Right hindlimb (tissue), 1 donor: ENCODE measurements at regions not wholly inside any gene's neighbourhood (a gene's known extent, or its start where the extent isn't known, plus 50 kb on each side); places are given as distances from the start of the nearest gene placed in this dataset.

ENCODE experiments used
- DNase-seq: peaks from one replicate; pipeline ENCODE4 v3.0.0-alpha.2; 2018

DNA sequence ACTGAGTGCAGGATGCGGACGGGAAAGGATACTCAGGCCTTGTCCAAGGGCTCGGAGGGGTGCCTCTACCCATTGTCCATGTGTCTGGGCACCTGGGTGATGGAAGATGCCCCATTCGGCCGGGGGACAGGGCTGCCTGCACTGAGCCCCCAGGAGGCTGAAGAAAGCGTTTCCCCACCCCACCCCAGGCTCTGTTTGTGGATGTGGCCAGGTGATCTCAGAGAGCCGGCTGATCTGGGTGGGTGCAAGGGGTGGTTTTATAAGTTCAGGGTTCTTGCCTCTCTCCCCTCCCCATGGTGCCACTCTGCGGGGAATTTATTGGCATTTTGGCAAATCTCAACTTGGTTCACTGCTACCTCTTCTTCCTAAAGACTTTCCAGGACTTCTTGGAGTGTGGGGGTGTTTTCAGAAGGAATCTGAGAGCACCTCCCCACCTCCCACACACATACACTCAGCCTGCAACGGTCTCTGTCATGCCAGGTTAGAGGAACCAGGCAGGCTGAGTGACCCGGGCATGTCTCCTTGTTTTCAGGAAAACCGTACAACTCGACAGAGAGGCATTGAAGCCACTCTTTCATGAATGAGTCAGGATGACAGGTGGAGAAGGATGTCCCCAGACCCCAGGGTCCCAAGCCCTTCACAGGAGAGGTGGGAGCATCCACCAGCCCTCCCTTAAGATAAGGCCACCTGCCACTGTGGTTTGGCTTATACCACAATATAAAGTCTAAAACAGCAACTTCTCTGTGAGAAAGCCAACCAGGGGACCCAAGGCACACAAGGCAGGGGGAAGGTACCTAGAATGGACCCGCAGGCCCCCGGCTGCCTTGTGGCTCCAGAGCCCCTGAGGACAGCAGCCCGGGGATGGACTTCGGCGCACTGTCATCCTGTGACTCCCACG lies 174.9 kb downstream of the ETS2 start:
- DNase-seq, result no peak

DNA sequence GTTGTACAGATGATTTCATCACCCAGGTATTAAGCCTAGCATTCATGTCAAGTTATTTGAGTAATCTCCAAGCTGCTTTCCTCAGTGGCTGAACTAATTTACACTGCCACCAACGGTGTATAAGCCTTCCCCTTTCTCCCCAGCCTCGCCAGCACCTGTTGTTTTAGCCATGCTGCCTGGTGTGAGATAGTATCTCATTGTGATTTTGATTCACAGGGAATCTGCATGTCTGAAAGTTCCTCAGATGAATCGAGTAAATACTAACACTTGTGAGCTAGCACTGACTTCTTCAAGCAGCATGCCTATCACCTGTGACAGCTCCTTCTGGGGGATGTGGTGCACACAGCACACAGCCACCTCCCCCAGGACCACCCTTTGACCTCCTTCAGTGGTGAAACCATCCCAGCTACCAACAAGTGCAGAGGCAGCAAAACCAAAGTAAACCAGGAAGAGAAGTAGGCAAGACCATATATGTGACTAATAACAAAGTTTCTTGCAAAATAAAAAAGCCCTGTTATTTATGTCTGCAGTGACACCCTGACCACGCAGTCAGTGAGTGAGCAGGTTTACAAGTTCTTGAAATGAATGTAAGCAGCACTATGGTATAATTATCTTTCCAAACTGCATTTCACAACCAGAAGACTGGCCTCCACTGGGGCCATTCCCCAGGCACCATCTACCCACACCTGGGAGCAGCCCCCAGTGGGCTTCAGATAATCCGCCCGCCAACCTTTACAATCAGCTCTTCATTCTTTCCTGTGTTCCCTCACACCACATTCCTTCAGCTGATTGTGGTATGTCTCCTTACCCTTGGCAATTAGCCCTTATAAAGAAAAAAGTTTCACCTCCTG lies 173.8 kb downstream of the ETS2 start:
- DNase-seq, result no peak

DNA sequence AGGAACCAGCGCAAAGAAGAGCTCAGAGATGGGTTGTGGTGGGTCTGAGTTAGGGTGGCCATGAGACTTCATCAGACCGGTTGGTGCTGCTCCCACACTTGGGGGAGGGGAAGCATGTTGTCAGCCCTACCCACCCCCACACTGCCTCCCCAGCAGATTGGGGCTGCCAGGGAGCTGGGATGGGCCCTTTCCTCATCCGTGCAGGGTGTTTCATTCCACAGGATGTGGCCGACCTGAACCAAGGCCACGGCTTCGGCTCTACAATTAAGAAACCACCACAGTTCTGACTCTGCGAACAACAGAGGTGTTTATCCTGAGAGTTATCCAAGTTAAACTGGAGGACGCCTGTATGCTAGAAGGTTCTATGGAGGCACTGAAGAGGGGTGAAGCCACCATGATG lies 171.2 kb downstream of the ETS2 start:
- no peak for DNase-seq

DNA sequence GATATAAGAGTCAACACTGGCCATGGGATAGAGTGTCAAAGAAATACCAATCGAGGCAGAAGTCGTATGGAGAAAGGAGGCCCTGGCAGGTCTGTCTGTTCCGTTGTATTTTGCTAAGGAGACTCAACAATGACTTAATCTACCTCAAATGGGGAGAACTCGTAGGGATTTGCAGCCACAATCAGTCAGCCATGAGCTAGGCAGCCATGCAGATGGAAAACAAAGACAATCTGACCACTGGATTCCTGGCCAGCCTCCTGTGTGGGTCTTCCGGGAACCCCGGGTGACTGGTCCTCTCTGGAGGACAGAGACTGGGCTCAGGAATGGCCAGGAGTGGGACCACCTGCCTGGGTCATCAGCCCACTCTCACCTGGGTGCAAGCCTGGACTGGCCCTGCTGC lies 167.8 kb downstream of the ETS2 start:
- DNase-seq, result no peak

DNA sequence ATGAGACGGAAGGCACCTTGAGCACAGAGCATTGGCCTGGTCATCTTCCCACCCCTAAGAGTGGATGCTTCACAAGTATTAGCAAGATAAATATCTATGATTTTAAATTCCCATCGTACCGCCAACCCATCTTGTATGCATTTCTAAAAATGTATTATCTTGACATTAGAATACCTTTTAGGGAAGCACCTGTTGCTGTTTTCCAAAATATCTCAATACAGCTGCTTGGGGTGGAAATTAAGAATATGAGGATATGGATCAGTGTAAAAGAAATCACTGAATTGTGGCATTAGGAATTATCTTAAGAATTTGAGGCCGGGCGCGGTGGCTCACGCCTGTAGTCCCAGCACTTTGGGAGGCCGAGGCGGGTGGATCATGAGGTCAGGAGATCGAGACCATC lies 166.3 kb downstream of the ETS2 start:
- DNase-seq, result no peak

DNA sequence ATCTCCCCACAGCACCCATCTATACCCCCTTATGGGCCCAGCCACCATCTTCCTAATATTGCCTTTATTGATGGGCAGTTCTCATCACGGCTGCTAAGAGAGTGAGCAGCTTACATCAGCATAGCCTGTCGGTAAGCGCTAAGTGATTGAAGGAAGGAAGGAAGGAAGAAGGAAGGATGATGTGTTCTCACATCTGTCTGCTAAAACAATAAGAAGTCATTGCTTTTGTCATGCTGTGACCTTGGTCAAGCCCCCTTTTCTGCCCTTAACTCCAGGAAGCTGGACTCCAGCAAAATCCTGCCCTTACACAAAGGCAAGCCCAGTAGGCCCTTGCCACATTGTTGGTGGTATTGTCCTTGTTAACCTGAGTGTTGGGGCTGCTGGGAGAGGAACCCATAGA lies 165.0 kb downstream of the ETS2 start:
- no peak for DNase-seq

DNA sequence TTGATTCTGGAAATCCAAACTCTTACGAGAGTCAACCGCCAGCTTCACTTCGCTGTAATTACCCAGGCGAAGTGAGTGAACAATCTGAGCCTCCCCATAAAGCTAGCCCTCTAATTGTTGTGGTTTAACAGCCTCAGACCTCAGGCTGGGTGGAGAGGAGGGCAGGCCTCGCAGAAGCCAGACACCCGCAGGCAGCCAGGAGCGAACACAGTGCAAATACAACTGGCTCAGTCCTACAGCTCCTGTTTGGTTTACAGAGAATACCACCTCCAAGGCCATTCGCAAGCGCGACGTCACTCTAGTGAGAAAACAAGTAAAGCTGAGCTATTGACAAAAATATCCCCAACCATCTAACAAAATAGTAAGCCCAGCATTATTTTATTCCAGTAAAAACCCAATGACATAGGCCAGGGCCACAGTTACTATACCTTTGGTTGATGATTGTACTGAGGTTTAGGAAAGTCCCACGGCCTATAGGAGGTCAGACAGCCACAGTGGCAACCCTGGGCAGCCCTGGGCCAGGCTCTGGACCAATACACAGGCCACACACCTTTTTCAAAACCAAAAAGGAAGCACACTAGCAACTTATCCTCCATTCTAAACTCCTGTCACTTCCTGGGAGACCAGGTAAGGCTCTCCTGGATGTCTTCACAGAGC lies 163.3 kb downstream of the ETS2 start:
- DNase-seq, result no peak

DNA sequence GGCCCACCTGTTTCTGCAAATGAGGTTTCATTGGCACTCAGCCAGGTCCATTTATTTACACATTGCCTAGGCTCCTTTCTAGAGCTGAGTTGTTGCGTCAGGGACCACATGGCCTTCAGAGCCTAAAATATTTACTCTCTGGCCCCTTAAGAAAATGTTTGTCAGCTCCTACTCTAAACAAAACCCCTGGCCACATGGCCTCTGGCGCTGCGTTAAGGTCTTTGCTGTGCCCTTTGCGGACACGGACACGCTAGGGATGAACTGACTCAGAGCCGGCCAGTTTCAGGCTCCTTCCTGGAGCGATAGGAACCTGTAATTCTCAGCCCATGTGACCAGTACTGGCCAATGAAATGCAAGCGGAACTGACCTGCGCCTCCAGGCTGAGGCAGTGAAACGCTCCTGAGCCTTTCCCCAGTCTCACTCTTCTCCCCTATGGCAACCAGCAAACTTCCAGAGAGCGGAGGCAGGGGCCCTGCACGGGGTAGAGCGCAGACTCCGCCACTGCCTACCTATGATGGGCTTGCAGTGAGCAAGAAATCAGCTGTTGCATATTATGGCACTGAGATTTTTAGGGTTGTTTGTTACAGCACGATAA lies 160.3 kb downstream of the ETS2 start:
- DNase-seq, result peak; percentile 30

DNA sequence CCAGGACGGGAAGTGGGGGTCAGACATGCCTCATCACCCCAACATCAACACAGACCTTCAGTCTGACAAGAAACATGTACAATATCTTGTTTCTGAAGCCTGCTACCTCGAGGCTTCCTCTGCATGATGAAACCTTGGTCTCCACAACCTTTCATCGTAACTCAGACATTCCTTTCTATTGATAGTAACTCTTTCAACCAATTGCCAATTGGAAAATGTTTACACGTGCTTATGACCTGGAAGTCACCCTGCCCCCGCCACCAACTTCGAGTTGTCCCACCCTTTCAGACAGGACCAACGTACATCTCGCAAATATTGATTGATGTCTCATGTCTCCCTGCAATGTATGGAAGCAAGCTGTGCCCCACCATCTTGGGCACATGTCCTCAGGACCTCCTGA lies 159.5 kb downstream of the ETS2 start:
- DNase-seq, result no peak

DNA sequence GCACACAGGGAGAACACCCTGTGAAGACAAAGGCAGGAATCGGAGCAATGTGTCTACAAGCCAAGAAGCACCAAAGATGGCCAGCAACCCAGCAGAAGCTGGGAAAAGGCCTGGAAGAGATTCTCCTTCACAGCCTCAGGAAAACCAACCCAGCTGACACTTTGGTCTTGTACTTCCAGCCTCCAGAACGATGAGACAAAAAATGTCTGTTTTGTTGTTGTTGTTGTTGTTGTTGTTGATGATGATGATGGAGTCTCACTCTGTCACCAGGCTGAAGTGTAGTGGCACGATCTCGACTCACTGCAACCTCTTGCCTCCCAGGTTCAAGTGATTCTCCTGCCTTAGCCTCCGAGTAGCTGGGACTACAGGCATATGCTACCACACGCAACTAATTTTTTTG lies 157.3 kb downstream of the ETS2 start:
- no peak for DNase-seq

DNA sequence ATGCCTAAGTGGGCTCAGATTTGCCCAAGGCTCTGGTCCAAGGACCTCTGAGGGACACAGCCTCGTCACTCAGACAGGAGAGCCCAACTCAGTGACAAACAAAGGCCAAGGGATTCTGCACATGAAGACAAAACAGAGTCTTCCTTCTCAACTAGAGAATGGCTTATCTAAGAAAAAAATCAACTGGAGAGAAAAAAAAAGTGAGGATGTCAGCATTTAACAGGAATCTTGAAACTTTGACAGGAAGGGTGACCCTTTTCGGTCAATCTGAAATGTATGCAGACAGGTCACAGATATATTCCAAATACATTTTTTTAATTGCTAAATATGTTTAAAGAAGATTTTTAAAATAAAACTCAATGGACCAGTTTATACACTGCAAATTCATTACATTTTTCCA lies 154.5 kb downstream of the ETS2 start:
- DNase-seq, result no peak

DNA sequence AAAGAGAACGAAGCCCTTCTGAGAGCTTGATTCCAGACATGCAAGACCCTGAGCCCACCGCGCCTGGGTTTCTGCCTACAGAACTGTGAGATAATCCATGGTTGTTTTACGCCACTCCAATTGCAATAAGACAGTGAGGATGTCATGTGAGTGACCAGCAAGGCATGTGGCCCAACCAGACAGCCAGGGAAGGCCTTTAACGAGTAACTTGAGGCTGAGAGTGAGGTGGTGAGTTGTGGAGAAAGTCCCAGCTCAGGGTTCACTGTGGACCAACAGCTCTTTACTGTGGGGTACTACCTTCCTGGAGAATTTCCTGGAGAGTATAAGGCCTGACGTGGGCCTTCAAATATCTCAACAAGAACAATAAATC lies 153.9 kb downstream of the ETS2 start:
- DNase-seq, result no peak

DNA sequence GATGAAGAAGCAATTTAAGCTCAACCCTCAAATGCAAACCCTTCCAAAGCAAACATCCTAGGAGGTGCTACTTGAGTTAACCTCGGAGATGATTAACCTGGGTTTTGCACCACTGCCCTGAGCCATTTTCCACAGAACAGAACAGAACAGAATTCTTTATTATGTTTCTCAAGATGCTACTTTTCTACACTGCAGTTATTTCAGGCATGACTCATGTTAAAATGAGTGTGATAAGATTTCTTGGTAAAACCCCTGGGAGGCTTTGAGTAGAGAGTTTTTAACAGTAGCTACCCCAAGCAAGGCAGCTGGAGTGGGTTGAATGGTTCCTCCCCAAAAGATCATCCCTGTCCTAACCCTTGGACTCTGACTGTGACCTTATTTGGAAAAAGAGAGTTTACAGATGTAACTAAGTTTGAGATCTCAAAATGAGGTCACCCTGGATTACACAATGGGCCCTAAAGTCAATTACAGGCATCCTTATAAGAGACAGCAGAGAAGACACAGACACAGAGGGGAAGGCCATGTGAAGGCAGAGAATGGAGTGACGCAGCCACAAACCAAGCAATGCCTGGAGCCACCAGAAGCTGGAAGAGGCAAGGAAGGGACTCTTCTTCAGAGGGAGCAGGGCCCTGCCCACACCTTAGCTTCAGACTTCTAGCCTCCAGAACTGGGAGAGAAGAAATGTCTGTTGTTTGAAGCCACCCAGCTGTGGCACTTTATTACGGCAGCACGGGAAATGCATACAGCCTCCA lies 153.4 kb downstream of the ETS2 start:
- no peak for DNase-seq

DNA sequence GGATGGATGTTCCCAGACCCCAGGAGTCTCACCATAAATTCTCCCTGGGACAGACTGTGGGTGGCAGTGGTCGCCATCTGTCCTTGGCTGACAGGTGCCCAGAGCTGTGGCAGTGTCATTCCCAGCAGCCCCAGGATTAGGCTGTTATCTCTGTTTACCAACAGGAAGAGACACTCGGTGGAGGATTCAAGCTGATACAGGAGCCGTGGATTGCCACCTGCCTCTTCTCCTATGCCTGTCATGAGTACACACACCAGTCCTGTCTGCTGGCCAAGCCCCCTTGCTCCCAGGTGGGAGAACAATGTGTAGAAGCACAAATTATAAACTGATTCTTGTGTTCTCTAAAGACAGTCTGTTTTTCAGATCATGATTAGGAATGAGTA lies 152.6 kb downstream of the ETS2 start:
- no peak for DNase-seq

DNA sequence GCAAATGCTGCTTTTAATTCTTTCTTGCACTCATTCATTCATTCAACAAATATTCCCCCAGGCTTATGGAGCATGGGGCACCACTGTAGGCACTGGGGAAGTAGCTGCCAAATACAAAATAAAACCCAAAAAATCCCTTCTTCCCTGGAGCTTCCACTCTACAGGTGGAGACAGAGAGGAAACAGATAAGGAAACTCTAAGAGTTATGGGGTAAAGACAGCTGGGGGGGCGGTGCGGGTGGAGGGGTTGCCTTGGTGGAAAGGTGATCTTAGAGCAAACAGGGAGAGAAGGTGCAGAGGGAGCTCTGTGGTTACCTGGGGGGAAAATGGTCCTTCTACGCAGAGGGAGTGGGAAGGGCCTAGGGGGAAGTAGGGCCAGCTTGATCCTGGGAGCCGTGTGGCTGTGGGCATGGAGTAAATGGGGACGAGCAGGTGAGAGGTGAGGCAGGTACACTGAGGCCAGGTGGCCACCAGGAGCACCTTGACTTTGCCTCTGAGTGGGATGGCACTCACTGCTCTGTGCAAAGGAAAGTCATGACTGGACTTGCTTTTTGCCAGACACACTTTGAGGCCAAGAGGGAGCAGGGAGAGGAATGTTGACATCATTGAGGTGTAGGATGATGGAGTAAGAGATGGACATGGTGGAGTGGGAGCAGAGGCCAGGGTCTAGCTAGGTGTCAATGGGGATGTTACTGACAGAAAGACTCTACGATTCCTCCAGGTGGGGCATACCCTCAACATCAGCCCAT lies 152.0 kb downstream of the ETS2 start:
- DNase-seq, result no peak

DNA sequence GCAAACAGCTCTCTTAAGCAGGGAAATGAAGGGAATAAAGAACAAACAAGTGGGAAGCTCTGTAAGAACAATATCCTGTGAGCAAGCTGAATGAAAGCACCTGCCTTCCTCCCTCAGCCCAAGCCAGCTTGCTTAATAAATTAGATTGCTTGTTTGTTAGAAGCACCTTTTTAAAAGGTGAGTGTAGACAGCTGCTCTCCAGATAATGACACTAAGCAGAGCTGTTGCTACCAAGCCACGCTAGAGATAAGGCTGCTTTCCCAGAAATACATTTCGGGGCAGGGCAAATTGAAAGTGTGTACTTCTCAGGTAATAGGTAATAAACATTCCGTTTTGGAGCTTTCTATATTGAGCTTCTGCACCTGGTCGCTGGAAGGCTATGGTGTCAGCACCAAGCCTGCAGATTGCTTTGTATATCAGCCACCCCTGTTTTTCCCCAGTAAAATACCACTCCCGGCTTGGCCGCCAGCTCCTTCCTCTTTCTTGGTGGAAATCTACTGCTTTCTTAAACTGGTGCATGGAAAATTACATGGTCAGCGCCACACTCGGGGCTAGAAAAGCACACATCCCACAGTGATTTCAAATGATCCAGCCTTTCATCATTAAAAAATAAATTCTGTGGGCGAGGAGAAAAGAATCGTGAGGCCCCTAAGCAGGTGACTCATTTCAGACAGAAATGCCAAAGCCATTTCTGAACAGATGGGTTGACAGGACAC lies 151.3 kb downstream of the ETS2 start:
- no peak for DNase-seq

DNA sequence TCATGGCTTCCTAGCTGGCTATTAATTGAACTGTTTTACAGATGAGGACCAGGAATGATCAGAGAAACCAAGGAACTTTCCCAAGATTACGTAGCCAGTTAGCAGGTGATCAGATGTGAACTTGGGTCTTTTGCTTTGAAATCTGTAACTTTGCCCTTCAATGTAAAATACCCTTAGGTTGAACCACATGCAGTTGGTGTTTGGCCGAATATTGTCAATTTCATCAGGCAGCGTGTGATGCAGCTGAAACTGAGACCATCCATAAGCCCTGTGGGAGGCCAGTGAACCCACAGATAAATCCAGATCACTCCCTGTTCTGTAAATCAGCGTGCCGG lies 150.8 kb downstream of the ETS2 start:
- DNase-seq, result no peak

DNA sequence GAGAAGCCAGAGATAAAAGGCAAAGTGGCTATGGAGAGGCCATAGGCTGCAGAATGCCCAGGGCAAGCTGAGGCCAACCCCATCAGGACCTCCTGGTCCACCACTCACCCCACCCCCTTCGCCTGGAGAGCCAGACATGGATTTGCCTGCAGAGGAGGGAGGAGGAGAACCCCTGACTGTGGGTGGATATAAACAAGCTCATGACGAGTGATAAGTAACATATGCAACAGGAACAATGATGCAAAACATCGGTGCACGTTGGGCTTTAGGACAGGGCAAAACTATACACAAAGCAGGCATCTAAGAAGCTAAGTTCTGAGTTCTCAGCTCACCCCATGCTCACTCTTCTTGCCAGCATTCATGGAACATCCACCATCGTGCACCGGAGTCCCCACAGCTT lies 150.3 kb downstream of the ETS2 start:
- no peak for DNase-seq

DNA sequence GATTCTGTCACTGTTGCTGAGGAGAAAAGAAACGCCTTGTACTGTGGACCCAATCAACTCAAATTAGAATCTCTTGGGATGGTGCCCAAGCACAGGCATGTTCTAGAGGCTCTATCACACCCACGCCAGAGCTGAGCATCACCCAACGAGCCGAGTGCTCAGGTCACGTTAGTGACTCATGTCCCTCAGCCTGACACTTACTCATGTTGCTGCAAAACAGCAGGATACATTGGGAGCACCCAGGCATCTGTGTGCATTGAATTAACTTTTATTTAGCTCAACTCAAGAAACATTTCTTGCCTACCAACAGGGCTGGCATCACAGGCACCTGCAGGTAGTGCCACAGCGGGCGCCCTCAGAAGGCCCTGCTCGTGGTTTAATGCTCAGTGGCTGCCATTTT lies 149.8 kb downstream of the ETS2 start:
- DNase-seq, result no peak

DNA sequence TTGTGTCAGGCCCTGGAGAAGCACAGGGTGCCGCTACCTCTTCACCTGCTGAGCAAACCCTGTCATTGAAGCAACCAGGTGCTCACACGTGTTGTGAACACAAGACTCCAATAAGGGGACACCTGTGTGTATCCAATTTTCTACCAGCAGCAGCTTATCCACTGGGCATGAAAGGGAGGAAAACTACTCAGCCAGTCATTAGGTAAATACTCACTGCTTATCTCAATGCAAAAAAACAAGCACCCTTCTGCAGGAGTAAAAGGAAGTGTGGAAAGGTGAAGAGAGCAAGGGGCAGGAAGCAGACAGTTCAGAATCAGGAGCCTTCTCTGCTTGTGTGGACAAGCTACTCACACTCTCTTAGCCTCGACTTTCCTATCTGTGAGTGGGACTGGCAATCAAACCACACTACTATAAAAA lies 148.9 kb downstream of the ETS2 start:
- DNase-seq, result no peak

DNA sequence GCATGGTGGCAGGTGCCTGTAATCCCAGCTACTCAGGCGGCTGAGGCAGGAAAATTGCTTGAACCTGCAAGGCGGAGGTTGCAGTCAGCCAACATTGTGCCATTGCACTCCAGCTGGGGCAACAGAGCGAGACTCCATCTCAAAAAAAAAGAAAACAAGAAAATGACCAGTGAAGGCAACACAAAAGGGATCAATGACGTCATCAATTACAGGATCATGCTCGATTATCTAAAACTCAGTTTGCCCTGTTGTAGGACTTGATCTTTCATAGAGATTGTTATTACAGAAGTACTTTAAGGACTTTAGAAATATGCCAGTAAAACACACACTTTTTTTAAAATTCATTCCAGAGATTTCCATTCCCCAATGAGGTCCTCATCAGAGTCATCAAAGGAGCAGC lies 147.8 kb downstream of the ETS2 start:
- no peak for DNase-seq
